ENCODE measurements at regions not wholly inside any gene's neighbourhood (a gene's known extent, or its start where the extent isn't known, plus 50 kb on each side); places are given as distances from the start of the nearest gene placed in this dataset.

GRCh38 chr2:121000804-121001203 lies 265.1 kb downstream of the GLI2 start:
- no peak overlapping the region for H3K4me3 ChIP-seq (ENCODE audit: low read depth, low read length)
- TF ChIP-seq CTCF (IDR thresholded peaks at IDR 0.05; ENCODE audit: control insufficient read depth, extremely low read depth, insufficient read depth): no peak
- no peak for DNase-seq (ENCODE audit: low read depth)

GRCh38 chr2:121001641-121002040 lies 266.0 kb downstream of the GLI2 start:
- no peak for DNase-seq (ENCODE audit: low read depth)
- H3K4me3 ChIP-seq (ENCODE audit: low read depth, low read length): no peak overlapping the region
- TF ChIP-seq CTCF (IDR thresholded peaks at IDR 0.05; ENCODE audit: control insufficient read depth, extremely low read depth, insufficient read depth): no peak

GRCh38 chr2:121002597-121002996 lies 266.9 kb downstream of the GLI2 start:
- DNase-seq (ENCODE audit: low read depth): no peak
- H3K4me3 ChIP-seq (ENCODE audit: low read depth, low read length): no peak overlapping the region
- TF ChIP-seq CTCF (IDR thresholded peaks at IDR 0.05; ENCODE audit: control insufficient read depth, extremely low read depth, insufficient read depth): no peak

GRCh38 chr2:121003391-121003790 lies 267.7 kb downstream of the GLI2 start:
- DNase-seq (ENCODE audit: low read depth): no peak
- no peak for TF ChIP-seq CTCF (IDR thresholded peaks at IDR 0.05; ENCODE audit: control insufficient read depth, extremely low read depth, insufficient read depth)
- no peak overlapping the region for H3K4me3 ChIP-seq (ENCODE audit: low read depth, low read length)

GRCh38 chr2:121004359-121004758 lies 268.7 kb downstream of the GLI2 start:
- H3K4me3 ChIP-seq (ENCODE audit: low read depth, low read length): no peak overlapping the region
- no peak for TF ChIP-seq CTCF (IDR thresholded peaks at IDR 0.05; ENCODE audit: control insufficient read depth, extremely low read depth, insufficient read depth)
- DNase-seq (ENCODE audit: low read depth): no peak

- H3K4me3 ChIP-seq (ENCODE audit: low read depth, low read length): no peak overlapping the region
- DNase-seq (ENCODE audit: low read depth): no peak
- no peak for TF ChIP-seq CTCF (IDR thresholded peaks at IDR 0.05; ENCODE audit: control insufficient read depth, extremely low read depth, insufficient read depth)
Measured at GRCh38 chr2:121004950-121005349, 269.3 kb downstream of the GLI2 start.

GRCh38 chr2:121005453-121005852 lies 269.8 kb downstream of the GLI2 start:
- no peak overlapping the region for H3K4me3 ChIP-seq (ENCODE audit: low read depth, low read length)
- no peak for TF ChIP-seq CTCF (IDR thresholded peaks at IDR 0.05; ENCODE audit: control insufficient read depth, extremely low read depth, insufficient read depth)
- no peak for DNase-seq (ENCODE audit: low read depth)

Measured in LNCaP clone FGC (cell line).